ENCODE measurements at regions not wholly inside any gene's neighbourhood (a gene's known extent, or its start where the extent isn't known, plus 50 kb on each side); places are given as distances from the start of the nearest gene placed in this dataset.
A peak's percentile ranks its signal among the peaks of the same experiment; 100 is the strongest.

DNA sequence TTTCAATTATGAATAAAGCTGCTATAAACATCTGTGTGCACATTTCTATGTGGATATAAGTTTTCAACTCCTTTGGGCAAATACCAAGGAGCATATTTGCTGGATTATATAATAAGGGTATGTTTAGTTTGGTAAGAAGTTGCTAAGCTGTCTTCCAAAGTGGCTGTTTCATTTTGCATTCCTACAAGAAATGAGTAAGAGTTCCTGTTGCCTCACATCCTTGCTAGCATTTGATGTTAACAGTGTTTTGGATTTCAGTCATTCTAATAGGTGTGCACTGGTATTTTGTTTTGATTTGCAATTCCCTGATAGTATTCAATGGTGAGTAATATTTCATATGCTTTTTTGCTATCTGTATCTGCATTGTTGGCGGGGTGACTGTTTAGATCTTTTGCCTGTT lies 120.7 kb upstream of the MDFIC2 start:
- no peak overlapping the region for H3K4me3 ChIP-seq (replicated peaks; ENCODE audit: low read depth, low read length)
- peak; percentile 32 for DNase-seq (ENCODE audit: low read depth)
- TF ChIP-seq, protein P1, sequence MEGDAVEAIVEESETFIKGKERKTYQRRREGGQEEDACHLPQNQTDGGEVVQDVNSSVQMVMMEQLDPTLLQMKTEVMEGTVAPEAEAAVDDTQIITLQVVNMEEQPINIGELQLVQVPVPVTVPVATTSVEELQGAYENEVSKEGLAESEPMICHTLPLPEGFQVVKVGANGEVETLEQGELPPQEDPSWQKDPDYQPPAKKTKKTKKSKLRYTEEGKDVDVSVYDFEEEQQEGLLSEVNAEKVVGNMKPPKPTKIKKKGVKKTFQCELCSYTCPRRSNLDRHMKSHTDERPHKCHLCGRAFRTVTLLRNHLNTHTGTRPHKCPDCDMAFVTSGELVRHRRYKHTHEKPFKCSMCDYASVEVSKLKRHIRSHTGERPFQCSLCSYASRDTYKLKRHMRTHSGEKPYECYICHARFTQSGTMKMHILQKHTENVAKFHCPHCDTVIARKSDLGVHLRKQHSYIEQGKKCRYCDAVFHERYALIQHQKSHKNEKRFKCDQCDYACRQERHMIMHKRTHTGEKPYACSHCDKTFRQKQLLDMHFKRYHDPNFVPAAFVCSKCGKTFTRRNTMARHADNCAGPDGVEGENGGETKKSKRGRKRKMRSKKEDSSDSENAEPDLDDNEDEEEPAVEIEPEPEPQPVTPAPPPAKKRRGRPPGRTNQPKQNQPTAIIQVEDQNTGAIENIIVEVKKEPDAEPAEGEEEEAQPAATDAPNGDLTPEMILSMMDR (IDR thresholded peaks at IDR 0.05; ENCODE audit: low read length, missing control alignments): no peak

DNA sequence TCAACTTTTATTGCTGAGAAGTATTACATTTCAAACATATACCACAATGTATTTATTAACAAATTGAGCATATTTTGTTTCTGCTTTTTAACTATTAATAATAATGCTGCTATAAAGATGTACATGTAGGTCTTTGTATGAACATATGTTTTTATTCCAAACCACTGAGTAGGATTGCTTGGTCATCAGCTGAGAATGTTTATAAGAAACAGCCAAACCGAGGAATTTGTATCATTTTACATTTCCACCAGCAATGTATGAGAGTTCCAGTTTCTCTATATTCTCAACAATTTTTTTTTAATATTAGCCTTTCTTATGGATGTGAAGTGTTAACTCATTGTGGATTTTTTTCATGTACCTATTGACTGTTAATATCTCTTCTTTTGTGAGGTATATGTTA lies 119.5 kb upstream of the MDFIC2 start:
- peak; percentile 3 for DNase-seq (ENCODE audit: low read depth)
- no peak overlapping the region for H3K4me3 ChIP-seq (replicated peaks; ENCODE audit: low read depth, low read length)
- TF ChIP-seq, protein P1 (IDR thresholded peaks at IDR 0.05; ENCODE audit: low read length, missing control alignments): no peak

DNA sequence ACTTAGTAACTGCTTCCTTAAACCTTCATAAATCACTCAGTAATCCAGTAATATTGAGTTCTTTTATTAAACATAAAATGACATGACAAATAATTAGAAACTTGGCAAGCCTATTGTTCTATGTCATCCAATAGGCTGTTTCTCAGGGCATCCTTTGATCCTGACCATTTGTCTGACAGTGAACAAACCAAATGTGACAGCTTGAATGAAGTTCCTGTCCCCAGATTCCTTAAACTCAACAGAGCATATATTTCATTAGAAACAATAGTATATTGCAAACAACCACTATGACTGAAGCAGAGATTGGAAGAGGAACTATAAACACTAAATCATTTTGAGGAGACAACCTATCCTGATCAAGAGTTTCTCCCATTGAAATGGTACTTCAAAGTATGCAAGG lies 113.6 kb upstream of the MDFIC2 start:
- DNase-seq (ENCODE audit: low read depth): no peak
- TF ChIP-seq, protein P1 (IDR thresholded peaks at IDR 0.05; ENCODE audit: low read length, missing control alignments): no peak
- no peak overlapping the region for H3K4me3 ChIP-seq (replicated peaks; ENCODE audit: low read depth, low read length)

DNA sequence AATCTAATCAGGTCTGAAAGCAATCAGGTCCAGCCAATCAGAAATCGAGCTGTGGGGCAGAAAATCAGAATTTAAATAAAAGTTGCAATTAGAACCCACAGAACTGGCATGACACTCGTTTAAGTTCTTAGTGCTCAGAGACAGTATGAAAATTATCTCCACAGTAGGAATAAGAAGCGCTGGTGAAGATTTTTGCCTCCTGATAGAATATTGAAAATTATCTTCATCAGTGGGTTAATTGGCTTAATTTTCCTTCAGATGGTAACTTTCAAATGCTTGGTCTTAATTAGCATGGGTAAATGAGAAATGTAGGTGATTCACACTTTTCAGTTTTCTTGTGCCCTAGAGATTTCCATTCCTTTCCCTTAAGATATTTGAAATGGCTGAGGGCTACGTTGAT lies 109.1 kb upstream of the MDFIC2 start:
- TF ChIP-seq, protein P1 (IDR thresholded peaks at IDR 0.05; ENCODE audit: low read length, missing control alignments): no peak
- DNase-seq (ENCODE audit: low read depth): no peak
- no peak overlapping the region for H3K4me3 ChIP-seq (replicated peaks; ENCODE audit: low read depth, low read length)

DNA sequence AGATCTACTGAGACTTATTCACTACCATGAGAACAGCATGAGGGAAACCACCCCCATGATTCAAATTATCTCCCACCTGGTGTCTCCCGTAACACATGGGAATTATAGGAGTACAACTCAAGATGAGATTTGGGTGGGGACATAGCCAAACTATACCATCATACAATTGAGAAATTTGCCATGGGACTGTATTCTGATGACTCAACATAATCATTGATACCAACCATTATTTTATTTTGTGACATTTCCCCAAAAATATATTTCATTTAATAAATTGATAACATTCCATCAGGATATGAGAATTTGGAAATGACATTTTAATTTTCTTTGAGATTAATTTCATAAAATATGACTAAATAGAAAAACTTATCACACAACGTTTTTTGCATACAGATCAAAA lies 96.6 kb upstream of the MDFIC2 start:
- no peak overlapping the region for H3K4me3 ChIP-seq (replicated peaks; ENCODE audit: low read depth, low read length)
- TF ChIP-seq, protein P1 (IDR thresholded peaks at IDR 0.05; ENCODE audit: low read length, missing control alignments): no peak
- no peak for DNase-seq (ENCODE audit: low read depth)

DNA sequence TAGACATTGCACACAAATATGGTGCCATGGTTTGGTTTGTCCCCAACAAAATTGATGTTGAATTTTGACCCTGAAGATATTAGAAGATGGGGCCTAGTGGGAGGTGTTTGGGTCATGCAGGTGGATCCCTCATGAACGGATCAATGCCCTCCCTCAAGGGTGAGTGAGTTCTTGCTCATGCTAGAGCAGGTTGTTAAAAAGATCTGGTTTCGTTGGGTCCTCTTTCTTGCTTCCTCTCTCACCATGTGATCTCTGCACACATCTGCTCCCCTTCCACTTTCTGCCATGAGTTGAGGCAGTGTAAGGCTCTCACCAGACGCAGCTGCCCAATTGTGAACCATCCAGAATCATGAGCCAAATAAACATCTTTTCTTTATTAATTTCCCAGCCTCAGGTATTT lies 87.8 kb upstream of the MDFIC2 start:
- TF ChIP-seq, protein P1 (IDR thresholded peaks at IDR 0.05; ENCODE audit: low read length, missing control alignments): no peak
- no peak for DNase-seq (ENCODE audit: low read depth)
- no peak overlapping the region for H3K4me3 ChIP-seq (replicated peaks; ENCODE audit: low read depth, low read length)

DNA sequence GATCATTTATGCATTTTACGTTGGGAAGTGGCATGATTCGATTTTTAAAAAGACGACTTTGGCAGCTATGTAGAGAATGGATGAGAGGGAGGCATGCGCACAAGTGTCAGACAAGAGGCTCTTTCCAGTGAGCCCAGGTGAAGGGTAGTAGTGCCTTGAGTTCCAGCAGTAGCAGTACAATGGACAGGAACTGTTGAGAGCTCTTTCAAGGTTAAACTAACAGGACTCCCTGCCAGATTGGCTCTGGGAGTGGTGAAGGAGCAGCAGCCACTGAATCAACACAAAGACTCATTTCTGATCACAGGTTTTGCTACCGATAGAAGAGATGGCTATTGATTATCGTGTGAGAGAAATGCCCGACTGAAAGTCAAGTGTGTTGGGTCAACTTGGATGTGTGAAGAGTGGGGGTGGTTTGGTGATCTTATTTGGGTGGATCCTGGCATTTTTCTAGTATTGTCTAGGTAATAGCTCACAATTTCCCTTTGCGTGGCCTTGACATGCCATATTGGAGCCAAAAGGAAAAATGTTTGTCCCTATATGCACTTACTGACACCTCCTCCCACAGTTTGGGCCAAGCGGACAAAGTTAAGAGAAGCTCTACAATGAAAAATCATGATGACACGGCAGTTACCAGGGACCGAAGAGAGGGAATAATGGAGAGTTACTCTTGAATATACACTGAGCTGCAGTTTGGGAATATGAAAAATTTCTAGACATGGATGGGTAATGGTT lies 81.6 kb upstream of the MDFIC2 start:
- no peak overlapping the region for H3K4me3 ChIP-seq (replicated peaks; ENCODE audit: low read depth, low read length)
- TF ChIP-seq, protein P1 (IDR thresholded peaks at IDR 0.05; ENCODE audit: low read length, missing control alignments): no peak
- no peak for DNase-seq (ENCODE audit: low read depth)
